Left kidney (tissue), 1 donor: ENCODE measurements at regions not wholly inside any gene's neighbourhood (a gene's known extent, or its start where the extent isn't known, plus 50 kb on each side); places are given as distances from the start of the nearest gene placed in this dataset.
"Not testable (repeated sequence)": the region's sequence is repeated elsewhere in the genome, so short reads cannot be mapped to it uniquely, and the experiment has no call there.

ENCODE experiments used
- DNase-seq: peaks from one replicate; pipeline ENCODE4 v3.0.0-alpha.2; 2013

- no peak for DNase-seq
Observed at GRCh38 chr17:70447588-70447987, 278.3 kb downstream of the KCNJ2 start.

GRCh38 chr17:70453075-70453474 is 283.7 kb downstream of the KCNJ2 start:
- DNase-seq, result not testable (repeated sequence)

DNA sequence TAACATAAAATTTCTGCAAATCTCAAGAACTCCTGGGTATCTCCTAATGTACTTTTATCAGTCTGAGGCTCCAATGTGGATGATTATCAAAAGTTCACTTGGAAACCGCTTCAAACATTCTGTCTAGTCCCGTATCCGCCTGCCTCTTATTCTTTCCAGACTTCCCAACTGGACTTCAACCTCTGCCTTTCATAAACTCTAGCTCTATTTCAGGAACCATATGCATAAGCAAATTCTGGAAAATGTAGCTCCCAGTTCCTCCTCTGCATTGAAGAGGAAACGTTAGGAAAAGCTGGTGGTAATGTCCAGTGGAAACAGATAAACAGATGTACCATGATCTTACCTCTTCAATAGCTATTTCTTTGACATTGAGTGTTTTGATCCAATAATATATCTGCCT is 285.0 kb downstream of the KCNJ2 start:
- DNase-seq, result no peak

DNA sequence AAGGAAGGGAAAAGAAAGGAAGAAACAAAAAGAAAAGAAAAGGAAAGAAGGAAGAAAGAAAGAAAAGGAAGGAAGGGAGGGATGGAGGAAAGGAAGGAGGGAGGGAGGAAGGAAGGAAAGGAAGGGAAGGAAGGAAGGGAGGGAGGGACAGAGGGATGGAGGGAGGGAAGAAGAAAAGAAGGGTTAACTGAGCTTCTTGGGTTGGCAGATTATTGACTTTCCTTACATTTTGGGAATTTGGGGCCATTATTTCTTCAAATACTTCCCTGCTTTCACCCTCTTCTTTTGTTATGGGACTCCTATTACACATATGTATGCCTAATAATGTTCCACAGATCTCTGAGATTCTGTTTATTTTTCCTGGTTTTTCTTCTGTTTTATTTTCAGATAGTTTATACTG is 285.6 kb downstream of the KCNJ2 start:
- DNase-seq, result no peak

DNA sequence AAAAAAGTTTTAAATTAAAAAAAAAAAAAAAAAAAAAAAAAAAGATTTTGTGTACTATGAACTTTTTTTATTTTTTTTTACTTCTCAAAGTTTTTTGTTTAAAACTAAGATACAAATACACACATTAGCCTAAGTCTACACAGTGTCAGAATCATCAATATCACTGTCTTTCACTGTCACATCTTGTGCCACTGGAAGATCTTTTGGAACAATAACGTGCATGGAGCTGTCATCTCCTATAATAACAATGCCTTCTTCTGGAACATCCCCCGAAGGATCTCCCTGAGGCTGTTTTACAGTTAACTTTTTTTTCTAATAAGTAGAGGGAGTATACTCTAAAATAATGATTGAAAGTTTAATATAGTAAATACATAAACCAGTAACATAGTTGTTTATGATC is 295.7 kb downstream of the KCNJ2 start:
- no peak for DNase-seq

GRCh38 chr17:70468661-70469060 is 299.3 kb downstream of the KCNJ2 start:
- DNase-seq, result no peak

- DNase-seq, result no peak
Observed at GRCh38 chr17:70473049-70473448, 303.7 kb downstream of the KCNJ2 start.

DNA sequence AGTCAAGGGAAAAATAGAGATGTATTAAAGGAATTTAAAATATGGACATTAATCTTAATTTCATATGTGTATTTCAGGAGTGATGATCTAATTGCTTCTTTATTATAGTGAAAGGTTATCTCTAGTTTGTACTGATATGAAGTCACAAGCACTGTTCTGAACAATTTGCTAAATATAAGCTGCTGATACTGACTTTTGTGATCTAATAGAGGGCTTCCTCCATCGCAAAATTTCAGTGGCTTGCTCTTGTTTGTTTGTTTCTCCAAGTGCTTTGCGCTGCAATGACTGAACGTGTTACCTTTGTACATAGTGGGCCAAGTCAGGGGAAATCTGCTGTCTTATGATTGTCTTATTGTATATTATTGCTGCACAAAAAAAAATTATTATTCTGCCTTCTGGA is 307.0 kb downstream of the KCNJ2 start:
- no peak for DNase-seq

DNA sequence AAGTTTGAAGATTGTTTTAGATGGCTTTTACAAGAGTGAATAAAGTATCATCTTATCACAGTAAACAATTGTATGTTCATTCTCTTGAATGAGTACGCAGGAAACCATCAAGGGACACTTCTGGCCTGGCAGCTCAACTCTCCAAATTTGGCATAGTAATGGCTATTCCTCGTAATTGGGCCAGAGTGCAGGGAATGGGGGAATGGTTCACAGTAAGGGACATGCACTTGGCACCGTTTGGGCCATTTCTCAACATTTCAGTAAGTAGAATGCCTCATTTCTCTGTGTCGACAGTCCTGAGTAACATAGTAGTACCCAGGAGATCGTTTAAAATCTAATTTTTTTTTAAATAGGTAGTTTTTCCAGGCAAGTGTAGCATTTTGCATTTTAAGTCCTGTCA is 309.6 kb downstream of the KCNJ2 start:
- no peak for DNase-seq

DNA sequence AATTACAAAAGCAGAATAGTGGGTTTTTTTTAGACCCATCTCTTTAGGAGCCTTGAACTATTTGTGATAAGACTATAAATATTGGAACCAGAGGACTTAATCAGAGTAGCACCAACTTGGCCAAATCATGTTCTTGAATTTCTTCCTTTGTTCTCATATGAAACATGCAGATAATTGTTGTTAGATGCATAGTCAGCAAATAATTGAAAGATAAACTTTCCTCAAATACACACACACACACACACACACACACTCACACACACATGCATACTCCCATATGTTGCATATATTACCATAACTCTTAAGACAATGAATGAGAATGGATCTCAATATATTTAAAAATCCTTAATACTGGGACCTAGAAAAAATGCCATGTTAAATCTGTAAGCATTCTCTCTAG is 310.4 kb downstream of the KCNJ2 start:
- no peak for DNase-seq

DNA sequence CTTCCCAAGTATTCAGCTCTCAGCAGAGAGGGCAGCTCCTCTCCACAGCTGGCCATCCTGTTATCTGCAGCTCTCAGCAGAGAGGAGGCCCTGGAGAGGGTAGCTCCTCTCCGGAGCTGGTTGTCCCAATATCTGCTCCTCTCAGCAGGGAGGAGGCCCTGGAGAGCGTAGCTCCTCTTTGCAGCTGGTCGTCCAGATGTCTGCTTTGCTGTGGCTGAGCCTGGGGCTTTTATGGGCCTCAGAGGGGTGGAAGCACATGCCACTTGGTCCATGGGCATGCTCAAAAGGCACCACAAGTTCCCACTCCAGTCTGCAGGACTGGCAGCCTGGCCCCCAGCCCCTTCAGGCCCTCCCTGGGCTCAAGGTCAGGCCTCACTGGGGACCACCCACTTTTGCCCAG is 314.3 kb downstream of the KCNJ2 start:
- no peak for DNase-seq

- no peak for DNase-seq
Observed at GRCh38 chr17:70484050-70484449, 314.7 kb downstream of the KCNJ2 start.

DNA sequence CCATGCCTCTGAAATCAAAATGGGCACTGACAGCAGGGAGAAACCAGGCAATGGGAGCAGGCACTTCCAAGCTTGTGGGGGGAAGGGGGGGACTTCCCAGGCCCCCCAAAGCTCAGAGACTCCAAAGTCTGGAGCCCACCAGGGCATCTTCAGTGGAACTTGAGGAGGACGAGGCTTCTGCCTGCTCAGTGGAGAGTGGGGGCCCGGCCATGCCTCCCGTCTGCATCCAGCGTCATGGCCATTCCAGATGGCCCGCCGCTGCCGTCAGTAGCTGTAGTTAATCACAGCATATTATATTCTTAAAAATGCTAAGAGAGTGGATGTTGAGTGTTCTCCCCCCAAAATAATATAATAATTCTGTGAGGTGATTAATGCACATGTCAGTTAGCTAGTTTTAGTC is 315.2 kb downstream of the KCNJ2 start:
- no peak for DNase-seq

GRCh38 chr17:70492368-70492767 is 323.0 kb downstream of the KCNJ2 start:
- DNase-seq, result no peak

GRCh38 chr17:70493277-70493874 is 324.0 kb downstream of the KCNJ2 start:
- no peak for DNase-seq

GRCh38 chr17:70498631-70499030 is 329.3 kb downstream of the KCNJ2 start:
- DNase-seq, result no peak

DNA sequence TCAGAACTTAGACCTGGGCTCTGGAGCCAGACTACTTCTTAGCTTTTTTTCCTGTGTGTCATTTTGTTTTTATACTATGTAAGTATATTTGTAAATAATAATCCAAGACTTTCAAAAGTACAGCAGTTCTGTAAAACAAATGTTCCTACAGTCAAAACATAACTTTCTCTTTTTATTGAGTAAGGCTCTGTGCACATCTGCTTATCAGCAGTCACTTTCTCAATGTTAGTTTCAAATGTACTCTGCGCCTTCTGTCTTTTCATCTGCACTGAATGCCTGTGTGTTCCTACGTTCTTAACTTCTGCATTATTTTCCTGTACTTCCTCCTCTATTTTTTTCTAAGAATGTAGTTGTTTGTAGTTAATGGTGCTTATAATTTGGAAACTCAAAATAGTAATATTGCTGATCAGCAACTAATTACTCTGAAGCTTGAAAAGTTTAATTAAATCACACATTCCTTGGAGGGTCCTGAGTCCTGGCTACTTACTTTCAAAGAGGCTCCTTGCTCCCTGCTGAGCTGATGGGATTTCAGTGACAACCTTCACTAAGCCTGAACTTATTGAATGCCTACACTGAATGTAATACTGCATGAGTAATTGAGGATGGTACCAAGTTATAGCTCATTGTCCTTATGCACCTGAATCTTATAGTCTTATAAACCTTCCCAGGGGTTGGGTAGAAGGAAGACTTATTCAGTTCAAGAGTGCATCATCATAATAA is 329.9 kb downstream of the KCNJ2 start:
- no peak for DNase-seq

DNA sequence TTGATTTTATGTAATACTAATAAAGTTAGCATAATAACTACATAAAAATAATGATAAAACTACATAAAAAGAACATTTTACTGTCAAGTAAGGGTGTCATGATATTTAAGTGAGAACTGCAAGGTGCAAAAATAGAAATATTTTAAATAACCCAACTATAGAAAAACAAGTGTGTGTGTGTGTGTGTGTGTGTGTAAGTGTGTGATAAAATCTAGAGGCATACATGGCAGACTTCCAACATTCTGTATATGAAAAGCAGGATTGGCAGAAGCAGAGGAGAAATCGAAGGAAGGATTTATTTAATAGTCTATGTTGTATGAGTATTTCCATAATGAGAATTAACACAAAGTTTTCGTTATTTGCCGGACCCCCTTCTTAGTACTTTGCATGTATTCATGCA is 334.1 kb downstream of the KCNJ2 start:
- DNase-seq, result no peak

DNA sequence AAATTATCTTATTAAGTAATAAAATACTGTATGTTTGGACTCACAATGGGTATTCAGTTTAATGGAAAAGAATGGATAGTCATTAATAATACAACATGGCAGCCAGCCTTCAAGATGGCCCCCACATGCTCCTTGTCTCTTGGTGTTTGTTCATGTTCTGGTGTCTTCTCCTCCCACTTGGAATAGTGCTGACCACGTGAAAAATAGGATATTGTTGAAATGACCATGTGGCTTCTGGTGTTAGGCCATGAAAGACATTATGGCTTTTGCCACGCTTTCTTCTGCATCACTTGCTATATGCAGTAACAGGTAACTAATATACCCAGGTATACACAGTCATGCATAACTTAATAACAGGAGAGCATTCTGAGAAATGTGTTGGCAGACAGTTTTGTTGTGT is 341.0 kb downstream of the KCNJ2 start:
- no peak for DNase-seq

DNA sequence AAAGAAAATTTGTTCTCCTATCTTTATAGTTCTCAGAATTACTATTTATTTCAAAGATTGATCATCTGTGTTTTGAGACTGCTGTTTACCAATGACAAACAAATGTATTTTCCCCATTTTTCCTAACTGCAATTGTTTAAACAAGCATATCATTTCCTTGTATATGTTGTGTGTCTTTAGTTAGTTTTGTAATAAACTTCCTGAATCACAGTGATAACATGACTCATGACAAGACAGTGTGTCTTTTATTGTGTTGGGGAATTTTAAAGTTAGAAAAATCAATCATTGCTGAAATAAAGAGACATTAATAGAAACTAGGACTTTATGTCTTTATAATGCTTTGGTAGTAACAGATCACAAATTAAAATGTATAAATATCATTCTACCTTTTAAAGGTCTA is 348.5 kb downstream of the KCNJ2 start:
- DNase-seq, result no peak

- DNase-seq, result no peak
Observed at GRCh38 chr17:70519300-70519699, 350.0 kb downstream of the KCNJ2 start.

- DNase-seq, result no peak
Observed at GRCh38 chr17:70520447-70520846, 351.1 kb downstream of the KCNJ2 start.

- DNase-seq, result no peak
Observed at GRCh38 chr17:70520956-70521355, 351.6 kb downstream of the KCNJ2 start.

- DNase-seq, result no peak
Observed at GRCh38 chr17:70521821-70522256, 352.5 kb downstream of the KCNJ2 start.
